Upper lobe of left lung (tissue), 6 donors: ENCODE measurements at regions not wholly inside any gene's neighbourhood (a gene's known extent, or its start where the extent isn't known, plus 50 kb on each side); places are given as distances from the start of the nearest gene placed in this dataset.

ENCODE experiments used
- ATAC-seq, 2 donors: fragments of 200-7000 bp; cut with Tn5 transposase; one replicate each; pipeline ENCODE4 v1.9.1; 2022; ENCODE audit warnings: mild to moderate bottlenecking in 2 of 2, moderate library complexity in 2 of 2; ENCODE audit not compliant: low FRiP score in 2 of 2
- DNase-seq, 2 donors: peaks; one replicate each; pipeline ENCODE4 v3.0.0-alpha.2; 2019 to 2020
- H3K27ac ChIP-seq, 4 donors: fragments of 200-600 bp; sonication (generic); one replicate each; pipeline ENCODE4 v1.5.1; 2016 to 2019
- H3K27me3 ChIP-seq, 4 donors: fragments of 200-600 bp; sonication (generic); one replicate each; pipeline ENCODE4 v1.5.1; 2017 to 2019
- H3K36me3 ChIP-seq, 4 donors: fragments of 200-600 bp; sonication (generic); one replicate each; pipeline ENCODE4 v1.5.1; 2016 to 2019
- H3K4me1 ChIP-seq, 4 donors: fragments of 200-600 bp; sonication (generic); one replicate each; pipeline ENCODE4 v1.5.1; 2018 to 2019
- H3K4me3 ChIP-seq, 4 donors: fragments of 200-600 bp; sonication (generic); one replicate each; pipeline ENCODE4 v1.5.1; 2017 to 2019; ENCODE audit warnings: mild to moderate bottlenecking in 2 of 4, moderate library complexity in 1 of 4
- H3K9me3 ChIP-seq, 4 donors: fragments of 200-600 bp; sonication (generic); one replicate each; pipeline ENCODE4 v1.5.1; 2018 to 2019
- CTCF ChIP-seq, 6 experiments: fragments of 450-650 bp in 4 of 6; fragments of 200-600 bp in 2 of 6; sonication (generic) in 2 of 6; IDR thresholded peaks; one replicate each; pipeline ENCODE4 v1.5.1; 2016 to 2019; ENCODE audit warnings: antibody characterized with exemption in 6 of 6
- EP300 ChIP-seq, 4 donors: sonication (generic); formaldehyde crosslinking; IDR thresholded peaks; one replicate each; pipeline ENCODE4 v1.5.1; 2017; ENCODE audit warnings: antibody characterized with exemption in 4 of 4, control low read depth in 2 of 4
- POLR2A ChIP-seq, 4 donors: fragments of 450-650 bp; IDR thresholded peaks; one replicate each; pipeline ENCODE4 v1.5.1; 2016 to 2017; ENCODE audit warnings: antibody characterized with exemption in 4 of 4, mild to moderate bottlenecking in 2 of 4
- POLR2AphosphoS5 ChIP-seq, 2 donors: sonication (generic); formaldehyde crosslinking; IDR thresholded peaks; one replicate each; pipeline ENCODE4 v1.5.1; 2017; ENCODE audit warnings: antibody characterized with exemption in 2 of 2
- WGBS, 2 donors: methylation state at CpG; one replicate each; pipeline ENCODE4 v1.1.5; 2017 to 2018; 5-methylcytosine and 5-hydroxymethylcytosine counted together
- donor health status: DM: no; HTN: no; CAD: no; lungs with moderate emphysema.
- donor health status: DM: no; HTN: yes; CAD: no; lungs with severe emphysema.

- Histone ChIP-seq H3K4me3 (no peak overlapping the region), H3K9me3 (no peaks in the 10 kb centered on the region), H3K27me3 (no peaks in the 10 kb centered on the region), H3K4me1 (peaks cover 0 to 3% (median 0%) of the 10 kb centered on the region in 4 donors), H3K27ac (no peak overlapping the region), H3K36me3 (no peaks in the 10 kb centered on the region)
- ATAC-seq (peak in 1 of 2 donors; percentile 49), DNase-seq (no peak)
- no peak for TF ChIP-seq CTCF (IDR thresholded peaks at IDR 0.05)
- TF ChIP-seq POLR2A (IDR thresholded peaks at IDR 0.05) = no peak
- TF ChIP-seq POLR2AphosphoS5 (IDR thresholded peaks at IDR 0.05) = no peak
- TF ChIP-seq EP300 (IDR thresholded peaks at IDR 0.05) = no peak
- WGBS, 2 donors = 83% methylated on average over 7 of the region's 7 CpGs
Measured at GRCh38 chr2:128562471-128563347, 244.0 kb upstream of the HS6ST1 start.

GRCh38 chr2:128563348-128563687 lies 244.7 kb upstream of the HS6ST1 start:
- Histone ChIP-seq H3K27ac (no peak overlapping the region), H3K9me3 (no peaks in the 10 kb centered on the region), H3K27me3 (no peaks in the 10 kb centered on the region), H3K36me3 (no peaks in the 10 kb centered on the region), H3K4me1 (peaks cover 0 to 3% (median 0%) of the 10 kb centered on the region in 4 donors), H3K4me3 (no peak overlapping the region)
- TF ChIP-seq POLR2AphosphoS5 (IDR thresholded peaks at IDR 0.05) = no peak
- no peak for TF ChIP-seq EP300 (IDR thresholded peaks at IDR 0.05)
- TF ChIP-seq CTCF (IDR thresholded peaks at IDR 0.05) = no peak
- TF ChIP-seq POLR2A (IDR thresholded peaks at IDR 0.05) = no peak
- ATAC-seq (peak; percentile 63 to 95), DNase-seq (peak in 1 of 2 donors; percentile 24)
- 70 to 71% methylated on average over 3 to 4 of the region's 4 CpGs for WGBS, 2 donors

GRCh38 chr2:128564131-128564530 lies 245.5 kb upstream of the HS6ST1 start:
- 96 to 100% methylated on average over 4 of the region's 4 CpGs for WGBS, 2 donors

GRCh38 chr2:128564551-128564950 lies 245.9 kb upstream of the HS6ST1 start:
- TF ChIP-seq CTCF (IDR thresholded peaks at IDR 0.05) (no peak), POLR2AphosphoS5 (IDR thresholded peaks at IDR 0.05) (no peak)
- no peaks in the 10 kb centered on the region for H3K36me3 ChIP-seq
- 89 to 91% methylated on average over 6 of the region's 6 CpGs for WGBS, 2 donors
- H3K27me3 ChIP-seq = no peaks in the 10 kb centered on the region
- no peak overlapping the region for H3K4me3 ChIP-seq
- DNase-seq = no peak
- no peak for ATAC-seq
- no peaks in the 10 kb centered on the region for H3K9me3 ChIP-seq
- peaks cover 0 to 3% (median 0%) of the 10 kb centered on the region in 4 donors for H3K4me1 ChIP-seq
- no peak overlapping the region for H3K27ac ChIP-seq

More at GRCh38 chr2:128564131-128564530, 245.5 kb upstream of the HS6ST1 start:
- Histone ChIP-seq H3K9me3 (no peaks in the 10 kb centered on the region), H3K27me3 (no peaks in the 10 kb centered on the region), H3K36me3 (no peaks in the 10 kb centered on the region), H3K4me3 (no peak overlapping the region), H3K27ac (no peak overlapping the region), H3K4me1 (peaks cover 0 to 3% (median 0%) of the 10 kb centered on the region in 4 donors)
- ATAC-seq = no peak
- no peak for DNase-seq
- TF ChIP-seq POLR2A (IDR thresholded peaks at IDR 0.05) = no peak
- no peak for TF ChIP-seq POLR2AphosphoS5 (IDR thresholded peaks at IDR 0.05)

- DNase-seq = no peak
- Histone ChIP-seq H3K27me3 (no peaks in the 10 kb centered on the region), H3K36me3 (no peaks in the 10 kb centered on the region), H3K27ac (no peak overlapping the region), H3K4me1 (peaks cover 0 to 3% (median 0%) of the 10 kb centered on the region in 4 donors), H3K4me3 (no peak overlapping the region), H3K9me3 (no peaks in the 10 kb centered on the region)
- ATAC-seq = no peak
- 87 to 88% methylated on average over 4 of the region's 4 CpGs for WGBS, 2 donors
- TF ChIP-seq EP300 (IDR thresholded peaks at IDR 0.05) (no peak), POLR2A (IDR thresholded peaks at IDR 0.05) (no peak), POLR2AphosphoS5 (IDR thresholded peaks at IDR 0.05) (no peak), CTCF (IDR thresholded peaks at IDR 0.05) (no peak)
Measured at GRCh38 chr2:128565441-128565840, 246.8 kb upstream of the HS6ST1 start.
